Fibroblast of mammary gland (primary cell): ENCODE measurements at regions not wholly inside any gene's neighbourhood (a gene's known extent, or its start where the extent isn't known, plus 50 kb on each side); places are given as distances from the start of the nearest gene placed in this dataset.
"Not testable (repeated sequence)": the region's sequence is repeated elsewhere in the genome, so short reads cannot be mapped to it uniquely, and the experiment has no call there.

ENCODE experiments used
- DNase-seq: peaks from one replicate; pipeline ENCODE4 v3.0.0-alpha.2; 2010; ENCODE audit warnings: low read depth
- H3K4me3 ChIP-seq: 2 replicates; pipeline ENCODE4 v1.5.1; 2011; ENCODE audit warnings: low read depth, mild to moderate bottlenecking, low read length, moderate library complexity; ENCODE audit not compliant: control insufficient read depth
- TF ChIP-seq, protein P1 (sequence below): conservative IDR thresholded peaks from 2 replicates; pipeline ENCODE4 v1.5.1; 2011; ENCODE audit warnings: low read depth, low read length, inconsistent platforms; ENCODE audit not compliant: control insufficient read depth, insufficient read depth

DNA sequence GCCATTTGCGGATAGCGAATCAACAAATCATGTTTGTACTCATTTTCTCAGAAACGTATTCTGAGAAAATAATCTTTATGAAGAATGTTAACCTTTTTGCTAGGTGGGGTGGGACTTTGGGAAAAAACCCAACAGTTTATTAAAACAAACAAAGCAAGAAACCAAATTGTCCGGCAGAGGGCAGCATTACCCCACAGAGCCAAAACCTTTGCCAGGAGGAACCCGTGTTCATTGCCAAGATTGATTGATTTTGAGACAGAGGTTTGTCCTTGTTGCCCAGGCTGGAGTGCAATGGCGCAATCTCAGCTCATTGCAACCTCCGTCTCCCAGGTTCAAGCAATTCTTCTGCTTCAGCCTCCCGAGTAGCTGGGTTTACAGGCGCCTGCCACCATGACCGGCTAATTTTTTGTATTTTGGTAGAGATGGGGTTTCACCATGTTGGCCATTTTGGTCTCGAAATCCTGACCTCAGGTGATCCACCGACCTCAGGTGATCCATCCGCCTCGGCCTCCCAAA lies 70.8 kb upstream of the RHOU start:
- TF ChIP-seq, protein P1, sequence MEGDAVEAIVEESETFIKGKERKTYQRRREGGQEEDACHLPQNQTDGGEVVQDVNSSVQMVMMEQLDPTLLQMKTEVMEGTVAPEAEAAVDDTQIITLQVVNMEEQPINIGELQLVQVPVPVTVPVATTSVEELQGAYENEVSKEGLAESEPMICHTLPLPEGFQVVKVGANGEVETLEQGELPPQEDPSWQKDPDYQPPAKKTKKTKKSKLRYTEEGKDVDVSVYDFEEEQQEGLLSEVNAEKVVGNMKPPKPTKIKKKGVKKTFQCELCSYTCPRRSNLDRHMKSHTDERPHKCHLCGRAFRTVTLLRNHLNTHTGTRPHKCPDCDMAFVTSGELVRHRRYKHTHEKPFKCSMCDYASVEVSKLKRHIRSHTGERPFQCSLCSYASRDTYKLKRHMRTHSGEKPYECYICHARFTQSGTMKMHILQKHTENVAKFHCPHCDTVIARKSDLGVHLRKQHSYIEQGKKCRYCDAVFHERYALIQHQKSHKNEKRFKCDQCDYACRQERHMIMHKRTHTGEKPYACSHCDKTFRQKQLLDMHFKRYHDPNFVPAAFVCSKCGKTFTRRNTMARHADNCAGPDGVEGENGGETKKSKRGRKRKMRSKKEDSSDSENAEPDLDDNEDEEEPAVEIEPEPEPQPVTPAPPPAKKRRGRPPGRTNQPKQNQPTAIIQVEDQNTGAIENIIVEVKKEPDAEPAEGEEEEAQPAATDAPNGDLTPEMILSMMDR, result peak; percentile 80
- H3K4me3 ChIP-seq, result no peak overlapping the region

DNA sequence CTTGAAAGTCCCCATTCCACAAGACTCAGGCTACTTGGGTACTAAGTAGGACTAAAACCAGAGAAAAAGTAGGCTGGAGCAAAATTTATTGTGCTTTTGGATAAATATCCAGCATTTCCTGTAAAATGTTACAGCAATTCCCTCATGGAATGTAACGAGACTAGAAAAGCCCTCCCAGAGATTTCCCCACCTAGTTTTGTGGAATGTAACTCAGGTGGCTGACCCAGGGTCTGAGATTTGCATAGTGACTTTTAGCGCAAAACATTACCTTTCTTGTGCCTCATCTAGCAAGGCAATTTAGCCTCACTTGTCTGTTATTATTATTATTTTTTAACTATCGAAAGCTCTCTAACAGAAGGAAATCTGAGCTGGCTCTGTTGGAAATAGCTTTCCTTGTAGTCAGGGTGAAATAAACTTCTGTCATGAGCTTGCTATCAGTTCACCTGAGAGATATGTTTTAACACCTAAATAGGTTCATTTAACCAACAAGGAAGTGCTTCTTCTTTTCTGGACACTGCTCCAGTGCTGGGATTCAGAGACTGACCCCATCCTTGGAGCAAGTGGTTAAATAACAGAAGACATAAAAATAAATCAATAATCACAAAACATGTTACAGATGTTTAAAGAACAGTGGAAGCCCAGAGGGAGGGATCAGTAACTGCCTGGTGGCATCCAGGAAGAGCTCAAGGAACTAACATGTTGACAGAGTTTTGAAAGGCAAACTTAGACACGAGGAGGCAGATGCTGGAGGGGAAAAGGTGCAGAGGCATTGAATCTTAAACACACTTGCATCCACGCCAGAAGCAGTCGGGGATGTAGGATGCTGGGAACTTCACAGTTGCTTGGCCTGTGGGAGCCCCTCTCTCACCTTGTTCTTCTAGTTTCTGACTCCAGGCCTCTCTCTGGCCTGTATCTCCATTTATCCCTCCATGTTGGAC lies 68.3 kb upstream of the RHOU start:
- no peak overlapping the region for H3K4me3 ChIP-seq
- DNase-seq, result no peak
- TF ChIP-seq, protein P1, result no peak

More for the DNA sequence above, 70.8 kb upstream of the RHOU start:
- peak; percentile 76 for DNase-seq

DNA sequence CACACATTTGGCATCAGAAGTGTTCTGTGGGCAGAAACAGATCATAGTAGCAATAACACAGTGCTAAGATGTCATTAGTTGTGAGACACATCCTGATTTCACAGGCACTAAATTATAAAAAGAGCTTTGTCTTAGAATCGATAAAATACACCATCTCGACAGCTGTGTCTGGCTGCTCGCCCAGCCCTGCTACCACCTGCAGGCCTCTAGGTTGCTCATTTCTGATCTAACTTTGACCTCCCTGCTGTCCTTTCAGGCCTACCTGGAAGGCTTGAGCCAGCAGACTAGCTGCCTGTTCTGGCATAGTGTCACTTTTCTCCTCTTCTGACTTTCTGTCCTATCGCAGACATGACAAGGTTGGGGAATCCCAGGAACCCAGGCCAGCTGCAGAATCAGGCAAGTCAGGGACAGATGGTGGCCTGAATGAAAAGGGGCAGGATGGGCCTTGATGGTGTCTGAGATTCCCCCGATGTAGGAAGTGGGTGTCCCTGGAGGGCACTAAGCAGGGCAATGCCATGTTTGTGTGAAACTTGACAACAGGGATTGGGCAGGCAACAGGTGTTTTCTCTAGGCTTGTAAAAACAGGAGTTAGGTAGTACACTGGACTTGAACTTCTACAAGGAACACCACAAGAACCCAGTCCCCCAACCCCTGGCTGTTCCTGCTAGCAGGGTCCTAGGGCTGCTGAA lies 66.6 kb upstream of the RHOU start:
- TF ChIP-seq, protein P1, result no peak
- DNase-seq, result no peak
- no peak overlapping the region for H3K4me3 ChIP-seq

DNA sequence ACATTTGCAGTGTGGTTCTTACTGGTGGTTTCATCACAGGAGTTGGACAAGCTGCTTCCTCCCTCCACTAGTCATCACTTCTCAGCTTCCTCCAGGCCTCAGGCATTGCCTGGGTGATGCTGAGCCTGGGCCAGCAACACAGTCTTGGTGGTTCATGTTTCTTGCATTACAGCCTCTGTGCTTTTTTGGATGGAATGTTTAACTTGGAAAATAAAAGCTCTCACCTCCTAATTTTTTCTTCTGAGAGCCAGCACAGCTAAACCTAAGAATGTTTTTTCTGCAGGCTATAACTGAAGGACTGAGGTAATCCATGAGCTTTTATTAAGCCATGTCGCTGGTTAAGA lies 66.1 kb upstream of the RHOU start:
- TF ChIP-seq, protein P1, result no peak
- no peak overlapping the region for H3K4me3 ChIP-seq
- DNase-seq, result peak; percentile 50

DNA sequence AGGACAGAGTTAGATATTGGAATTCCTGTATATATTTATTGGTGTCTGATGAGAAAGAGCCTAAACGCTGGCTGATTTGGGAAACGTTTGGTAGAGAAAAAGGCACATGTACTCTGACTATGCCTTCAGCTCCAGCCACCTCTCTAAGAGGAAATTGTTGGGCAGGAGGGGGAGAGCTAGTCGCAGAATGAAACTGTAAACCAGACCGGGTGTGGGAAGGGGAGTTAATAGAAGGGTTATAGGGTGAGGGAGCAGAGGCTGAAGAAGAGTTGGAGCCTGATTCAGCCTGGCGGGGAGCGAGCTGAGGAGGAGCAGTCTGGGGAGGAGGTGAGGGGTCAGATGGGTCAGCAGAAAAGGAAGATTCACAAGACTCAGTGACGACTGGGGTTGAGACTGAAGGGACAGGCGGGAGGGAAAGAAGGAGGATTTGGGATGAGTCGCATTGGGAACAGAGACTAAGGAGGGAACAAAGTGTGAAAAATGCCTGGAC lies 54.2 kb upstream of the RHOU start:
- not testable (repeated sequence) for DNase-seq, H3K4me3 ChIP-seq

DNA sequence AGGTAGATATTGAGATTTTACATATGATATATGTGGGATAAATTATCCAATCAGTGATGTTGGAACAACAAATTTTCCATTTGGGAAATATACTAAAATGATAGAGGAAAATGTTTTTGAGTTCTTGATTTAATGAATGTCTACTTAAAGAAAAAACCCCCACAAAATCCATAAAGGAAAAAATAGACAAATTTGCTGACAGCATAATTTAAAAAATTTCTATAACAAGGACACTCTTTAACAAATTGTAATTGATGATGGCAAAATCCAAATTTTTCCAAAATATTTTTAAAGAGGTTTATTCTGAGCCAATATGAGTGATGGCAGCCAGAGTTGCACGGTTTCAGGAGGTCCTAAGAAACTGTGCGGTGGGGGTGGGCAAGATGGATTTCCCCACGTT lies 51.9 kb upstream of the RHOU start:
- TF ChIP-seq, protein P1, result no peak
- H3K4me3 ChIP-seq, result no peak overlapping the region
- no peak for DNase-seq

DNA sequence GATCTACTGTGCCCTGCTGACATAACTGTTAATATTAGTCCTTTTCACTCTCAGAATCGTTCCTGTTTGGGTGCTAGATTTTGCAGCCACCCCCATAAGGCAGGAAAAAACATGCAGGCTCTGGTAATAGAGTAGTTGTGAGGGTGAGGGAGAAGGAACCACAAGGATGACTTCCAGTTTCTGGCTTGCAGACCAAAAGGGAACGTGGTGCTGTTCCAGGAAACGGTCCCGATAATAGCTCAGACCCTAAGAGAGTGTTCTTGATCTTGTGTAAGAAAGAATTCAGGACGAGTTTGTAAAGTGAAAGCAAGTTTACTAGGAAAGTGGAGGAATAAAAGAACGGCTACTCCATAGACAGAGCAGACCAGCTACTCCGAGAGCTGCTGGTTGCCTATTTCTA lies 50.7 kb upstream of the RHOU start:
- no peak overlapping the region for H3K4me3 ChIP-seq
- TF ChIP-seq, protein P1, result no peak
- DNase-seq, result no peak
